ENCODE measurements at regions not wholly inside any gene's neighbourhood (a gene's known extent, or its start where the extent isn't known, plus 50 kb on each side); places are given as distances from the start of the nearest gene placed in this dataset.

- CTCF ChIA-PET: no interaction called here
- H3K36me3 ChIP-seq (ENCODE audit: control insufficient read depth in 2 of 2, extremely low read depth in 1 of 2, insufficient read depth in 1 of 2, low read length in 1 of 2): no peaks in the 10 kb centered on the region
- POLR2A ChIA-PET: interaction anchor here in 1 of 2 donors (0.6 kb wide), 1 partner anchor 8 kb away, joined by 3 read pairs; no protein-coding TSS in a partner anchor
- no peaks in the 10 kb centered on the region for H3K27me3 ChIP-seq (replicated peaks in 1 of 2; ENCODE audit: control insufficient read depth in 2 of 2, extremely low read depth in 1 of 2, insufficient read depth in 2 of 2, low read length in 1 of 2)
- H3K4me1 ChIP-seq (ENCODE audit: control insufficient read depth in 1 of 2, extremely low read depth in 1 of 2, insufficient read depth in 2 of 2, low read length in 2 of 2): no peaks in the 10 kb centered on the region
- peaks cover 0 to 9% of the 10 kb centered on the region in 2 donors for H3K27me3 Mint-ChIP-seq
- H3K9me3 ChIP-seq: no peaks in the 10 kb centered on the region
- DNase-seq (no peak), ATAC-seq (replicated peaks in 1 of 4) (no peak)
- no peaks in the 10 kb centered on the region for H3K36me3 Mint-ChIP-seq
- H3K9me3 Mint-ChIP-seq: peaks cover 0 to 8% (median 8%) of the 10 kb centered on the region in 3 donors
- no peaks in the 10 kb centered on the region for H3K4me1 Mint-ChIP-seq
- no peak overlapping the region for H3K27ac Mint-ChIP-seq
- no peak overlapping the region for H3K4me3 Mint-ChIP-seq
- H3K27ac ChIP-seq (ENCODE audit: low read length): no peak overlapping the region
- H3K4me3 ChIP-seq (ENCODE audit: control insufficient read depth in 1 of 2, extremely low read depth in 1 of 2, low read length in 1 of 2): no peak overlapping the region
- 87% methylated on average over 2 of the region's 4 CpGs for WGBS (ENCODE audit: insufficient coverage)
Measured at GRCh38 chr7:31437250-31437865, 76.5 kb upstream of the ITPRID1 start.

GRCh38 chr7:31439165-31439564, 74.7 kb upstream of the ITPRID1 start:
- DNase-seq: no peak
- no peak for ATAC-seq (replicated peaks in 1 of 4)
- POLR2A ChIA-PET: no interaction called here
- peaks cover 0 to 8% (median 4%) of the 10 kb centered on the region in 3 donors for H3K9me3 Mint-ChIP-seq
- no peak overlapping the region for H3K27ac ChIP-seq (ENCODE audit: low read length)
- peaks cover 0 to 9% of the 10 kb centered on the region in 2 donors for H3K27me3 Mint-ChIP-seq
- WGBS (ENCODE audit: insufficient coverage): 48% methylated on average over 2 of the region's 3 CpGs
- no peaks in the 10 kb centered on the region for H3K4me1 ChIP-seq (ENCODE audit: control insufficient read depth in 1 of 2, extremely low read depth in 1 of 2, insufficient read depth in 2 of 2, low read length in 2 of 2)
- H3K27ac Mint-ChIP-seq: no peak overlapping the region
- H3K4me3 Mint-ChIP-seq: no peak overlapping the region
- CTCF ChIA-PET: no interaction called here
- peaks cover 0 to 2% of the 10 kb centered on the region in 2 experiments for H3K27me3 ChIP-seq (replicated peaks in 1 of 2; ENCODE audit: control insufficient read depth in 2 of 2, extremely low read depth in 1 of 2, insufficient read depth in 2 of 2, low read length in 1 of 2)
- H3K36me3 ChIP-seq (ENCODE audit: control insufficient read depth in 2 of 2, extremely low read depth in 1 of 2, insufficient read depth in 1 of 2, low read length in 1 of 2): no peaks in the 10 kb centered on the region
- H3K36me3 Mint-ChIP-seq: no peaks in the 10 kb centered on the region
- H3K9me3 ChIP-seq: no peaks in the 10 kb centered on the region
- no peaks in the 10 kb centered on the region for H3K4me1 Mint-ChIP-seq
- H3K4me3 ChIP-seq (ENCODE audit: control insufficient read depth in 1 of 2, extremely low read depth in 1 of 2, low read length in 1 of 2): no peak overlapping the region

- H3K36me3 Mint-ChIP-seq: no peaks in the 10 kb centered on the region
- H3K4me3 Mint-ChIP-seq: no peak overlapping the region
- POLR2A ChIA-PET: no interaction called here
- H3K9me3 Mint-ChIP-seq: peaks cover 0 to 10% (median 4%) of the 10 kb centered on the region in 3 donors
- peaks cover 0 to 2% of the 10 kb centered on the region in 2 experiments for H3K27me3 ChIP-seq (replicated peaks in 1 of 2; ENCODE audit: control insufficient read depth in 2 of 2, extremely low read depth in 1 of 2, insufficient read depth in 2 of 2, low read length in 1 of 2)
- CTCF ChIA-PET: interaction anchor here in 1 of 2 donors (0.6 kb wide), 1 partner anchor 1118 kb away, joined by 3 read pairs; no protein-coding TSS in a partner anchor
- no CpG with 5 or more reads among the region's 3 CpGs for WGBS (ENCODE audit: insufficient coverage)
- H3K36me3 ChIP-seq (ENCODE audit: control insufficient read depth in 2 of 2, extremely low read depth in 1 of 2, insufficient read depth in 1 of 2, low read length in 1 of 2): no peaks in the 10 kb centered on the region
- no peak overlapping the region for H3K27ac Mint-ChIP-seq
- H3K4me3 ChIP-seq (ENCODE audit: control insufficient read depth in 1 of 2, extremely low read depth in 1 of 2, low read length in 1 of 2): no peak overlapping the region
- no peaks in the 10 kb centered on the region for H3K4me1 Mint-ChIP-seq
- DNase-seq (no peak), ATAC-seq (replicated peaks in 1 of 4) (no peak)
- H3K27ac ChIP-seq (ENCODE audit: low read length): no peak overlapping the region
- no peaks in the 10 kb centered on the region for H3K9me3 ChIP-seq
- no peaks in the 10 kb centered on the region for H3K4me1 ChIP-seq (ENCODE audit: control insufficient read depth in 1 of 2, extremely low read depth in 1 of 2, insufficient read depth in 2 of 2, low read length in 2 of 2)
- H3K27me3 Mint-ChIP-seq: peaks cover 0 to 9% of the 10 kb centered on the region in 2 donors
Measured at GRCh38 chr7:31440511-31440910, 73.4 kb upstream of the ITPRID1 start.

- Histone ChIP-seq H3K4me1 (ENCODE audit: control insufficient read depth in 1 of 2, extremely low read depth in 1 of 2, insufficient read depth in 2 of 2, low read length in 2 of 2) (no peaks in the 10 kb centered on the region), H3K27me3 (replicated peaks in 1 of 2; ENCODE audit: control insufficient read depth in 2 of 2, extremely low read depth in 1 of 2, insufficient read depth in 2 of 2, low read length in 1 of 2) (peaks cover 0 to 2% of the 10 kb centered on the region in 2 experiments), H3K27ac (ENCODE audit: low read length) (no peak overlapping the region), H3K9me3 (no peaks in the 10 kb centered on the region), H3K36me3 (ENCODE audit: control insufficient read depth in 2 of 2, extremely low read depth in 1 of 2, insufficient read depth in 1 of 2, low read length in 1 of 2) (no peaks in the 10 kb centered on the region), H3K4me3 (ENCODE audit: control insufficient read depth in 1 of 2, extremely low read depth in 1 of 2, low read length in 1 of 2) (no peak overlapping the region)
- WGBS (ENCODE audit: insufficient coverage): 60% methylated on average over 2 of the region's 4 CpGs
- peaks cover 0 to 6% (median 0%) of the 10 kb centered on the region in 3 donors for H3K9me3 Mint-ChIP-seq
- no peaks in the 10 kb centered on the region for H3K36me3 Mint-ChIP-seq
- no peak overlapping the region for H3K27ac Mint-ChIP-seq
- H3K4me3 Mint-ChIP-seq: no peak overlapping the region
- H3K27me3 Mint-ChIP-seq: peaks cover 0 to 9% of the 10 kb centered on the region in 2 donors
- ChIA-PET POLR2A (no interaction called here), CTCF (no interaction called here)
- H3K4me1 Mint-ChIP-seq: no peaks in the 10 kb centered on the region
- no peak for ATAC-seq (replicated peaks in 1 of 4)
- DNase-seq: no peak
Measured at GRCh38 chr7:31442626-31443025, 71.3 kb upstream of the ITPRID1 start.

- H3K4me1 ChIP-seq (ENCODE audit: control insufficient read depth in 1 of 2, extremely low read depth in 1 of 2, insufficient read depth in 2 of 2, low read length in 2 of 2): no peaks in the 10 kb centered on the region
- no peaks in the 10 kb centered on the region for H3K36me3 ChIP-seq (ENCODE audit: control insufficient read depth in 2 of 2, extremely low read depth in 1 of 2, insufficient read depth in 1 of 2, low read length in 1 of 2)
- no peaks in the 10 kb centered on the region for H3K4me1 Mint-ChIP-seq
- no peak overlapping the region for H3K4me3 ChIP-seq (ENCODE audit: control insufficient read depth in 1 of 2, extremely low read depth in 1 of 2, low read length in 1 of 2)
- ATAC-seq (replicated peaks in 1 of 4) (no peak), DNase-seq (peak in 1 of 35 experiments; percentile 1)
- POLR2A ChIA-PET: no interaction called here
- H3K36me3 Mint-ChIP-seq: no peaks in the 10 kb centered on the region
- no peak overlapping the region for H3K27ac ChIP-seq (ENCODE audit: low read length)
- peaks cover 0 to 9% of the 10 kb centered on the region in 2 donors for H3K27me3 Mint-ChIP-seq
- peaks cover 0 to 6% (median 0%) of the 10 kb centered on the region in 3 donors for H3K9me3 Mint-ChIP-seq
- H3K27ac Mint-ChIP-seq: no peak overlapping the region
- CTCF ChIA-PET: interaction anchor here in 1 of 2 donors (1.1 kb wide), 1 partner anchor 12 kb away, joined by 5 read pairs; no protein-coding TSS in a partner anchor
- H3K27me3 ChIP-seq (replicated peaks in 1 of 2; ENCODE audit: control insufficient read depth in 2 of 2, extremely low read depth in 1 of 2, insufficient read depth in 2 of 2, low read length in 1 of 2): peaks cover 0 to 2% of the 10 kb centered on the region in 2 experiments
- no CpG with 5 or more reads among the region's 1 CpG for WGBS (ENCODE audit: insufficient coverage)
- no peaks in the 10 kb centered on the region for H3K9me3 ChIP-seq
- H3K4me3 Mint-ChIP-seq: no peak overlapping the region
Measured at GRCh38 chr7:31443457-31443856, 70.4 kb upstream of the ITPRID1 start.

GRCh38 chr7:31444196-31444595, 69.7 kb upstream of the ITPRID1 start:
- Histone ChIP-seq H3K27ac (ENCODE audit: low read length) (no peak overlapping the region), H3K36me3 (ENCODE audit: control insufficient read depth in 2 of 2, extremely low read depth in 1 of 2, insufficient read depth in 1 of 2, low read length in 1 of 2) (no peaks in the 10 kb centered on the region), H3K4me1 (ENCODE audit: control insufficient read depth in 1 of 2, extremely low read depth in 1 of 2, insufficient read depth in 2 of 2, low read length in 2 of 2) (no peaks in the 10 kb centered on the region), H3K9me3 (no peaks in the 10 kb centered on the region), H3K4me3 (ENCODE audit: control insufficient read depth in 1 of 2, extremely low read depth in 1 of 2, low read length in 1 of 2) (no peak overlapping the region), H3K27me3 (replicated peaks in 1 of 2; ENCODE audit: control insufficient read depth in 2 of 2, extremely low read depth in 1 of 2, insufficient read depth in 2 of 2, low read length in 1 of 2) (peaks cover 0 to 2% of the 10 kb centered on the region in 2 experiments)
- 100% methylated on average over 2 of the region's 2 CpGs for WGBS (ENCODE audit: insufficient coverage)
- ChIA-PET POLR2A (no interaction called here), CTCF (interaction anchor here in 1 of 2 donors (1.1 kb wide), 1 partner anchor 12 kb away, joined by 5 read pairs; no protein-coding TSS in a partner anchor)
- no peaks in the 10 kb centered on the region for H3K4me1 Mint-ChIP-seq
- DNase-seq: no peak
- H3K4me3 Mint-ChIP-seq: no peak overlapping the region
- no peak for ATAC-seq (replicated peaks in 1 of 4)
- H3K27me3 Mint-ChIP-seq: peaks cover 0 to 9% of the 10 kb centered on the region in 2 donors
- no peak overlapping the region for H3K27ac Mint-ChIP-seq
- peaks cover 0 to 6% (median 0%) of the 10 kb centered on the region in 3 donors for H3K9me3 Mint-ChIP-seq
- H3K36me3 Mint-ChIP-seq: no peaks in the 10 kb centered on the region
